ENCODE measurements at regions not wholly inside any gene's neighbourhood (a gene's known extent, or its start where the extent isn't known, plus 50 kb on each side); places are given as distances from the start of the nearest gene placed in this dataset.
A peak's percentile ranks its signal among the peaks of the same experiment; 100 is the strongest.

DNA sequence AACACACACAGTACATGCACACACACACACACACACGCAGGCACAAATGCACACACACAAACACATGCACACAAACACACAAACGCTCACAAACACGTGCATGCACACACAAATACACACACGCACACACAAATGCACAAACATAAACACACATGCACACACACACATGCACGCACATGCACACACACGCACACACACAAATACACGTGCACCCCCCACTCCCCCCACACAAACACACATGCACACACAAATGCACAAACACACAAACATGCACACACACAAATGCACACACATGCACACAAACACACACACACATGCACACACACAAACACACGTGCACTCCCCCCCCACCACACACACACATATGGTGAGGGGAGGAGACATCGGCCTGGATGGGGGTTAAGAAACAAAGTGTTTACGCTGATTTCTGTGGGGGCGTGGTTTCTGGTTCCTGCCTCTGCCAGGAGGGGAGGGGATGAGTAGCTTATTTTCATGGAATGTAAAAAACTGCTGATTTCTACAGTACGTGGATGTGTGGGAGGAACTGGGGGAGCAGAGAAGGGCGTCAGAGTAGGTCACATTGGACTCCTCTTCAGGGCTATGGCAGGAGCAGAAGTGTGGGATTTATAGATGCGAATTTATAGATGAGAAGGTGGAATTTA lies 607.2 kb downstream of the QKI start:
- no peak for DNase-seq (ENCODE audit: low spot score)

DNA sequence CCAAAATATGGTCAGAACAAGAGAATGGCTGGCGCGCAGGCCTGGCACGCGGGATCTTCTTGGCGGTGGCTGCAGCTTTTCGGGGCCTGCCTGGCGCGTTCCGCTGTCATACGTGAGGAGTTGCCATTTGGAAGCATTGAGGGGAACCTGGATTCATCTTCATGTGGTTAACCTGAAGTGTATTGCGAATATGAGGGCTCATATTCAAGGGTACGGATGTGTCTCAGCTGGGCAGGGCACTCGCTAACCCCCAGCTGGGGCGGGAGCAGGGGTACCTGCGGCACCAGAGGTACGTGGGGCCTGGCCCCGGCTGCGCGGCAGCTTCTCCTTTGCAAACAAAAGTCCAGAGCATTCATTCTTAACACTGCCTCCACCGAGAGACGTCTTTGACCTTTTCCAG lies 605.6 kb downstream of the QKI start:
- no peak for DNase-seq (ENCODE audit: low spot score)

DNA sequence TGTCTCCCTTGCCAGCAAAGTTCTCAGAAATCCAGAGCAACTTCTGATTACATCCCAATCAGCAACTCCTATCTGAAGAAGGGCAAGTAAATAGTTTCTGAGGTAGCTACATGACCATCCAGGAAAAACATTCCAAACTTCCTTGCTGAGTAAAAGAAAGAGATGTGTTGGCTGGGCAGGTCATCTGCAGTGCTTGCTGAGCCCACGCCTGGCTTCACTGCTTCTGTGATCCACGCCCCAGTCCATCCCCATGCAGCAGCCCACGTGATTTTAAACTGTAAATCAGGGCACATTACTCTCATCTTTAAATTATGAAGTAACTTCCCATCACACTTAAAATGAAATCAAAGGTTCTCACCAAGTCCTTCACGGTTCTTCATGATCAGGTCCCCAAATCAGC lies 603.6 kb downstream of the QKI start:
- DNase-seq (ENCODE audit: low spot score): no peak

DNA sequence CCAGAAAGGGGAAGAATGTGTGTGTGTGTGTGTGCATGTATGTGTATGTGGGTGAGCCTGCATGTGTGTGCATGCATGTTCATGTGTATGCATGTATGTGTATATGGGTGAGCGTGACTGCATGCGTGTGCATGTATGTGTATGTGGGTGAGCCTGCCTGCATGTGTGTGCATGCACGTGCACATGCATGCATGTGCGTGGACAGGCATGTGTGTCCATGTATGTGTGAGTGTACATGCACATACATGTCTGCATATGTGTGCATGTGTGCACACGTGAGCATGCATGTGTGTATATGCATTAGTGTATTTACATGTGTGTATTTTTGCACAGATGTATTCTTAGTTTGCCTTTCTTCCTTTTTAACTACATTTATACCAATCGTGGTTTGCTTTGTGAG lies 601.5 kb downstream of the QKI start:
- no peak for DNase-seq (ENCODE audit: low spot score)

DNA sequence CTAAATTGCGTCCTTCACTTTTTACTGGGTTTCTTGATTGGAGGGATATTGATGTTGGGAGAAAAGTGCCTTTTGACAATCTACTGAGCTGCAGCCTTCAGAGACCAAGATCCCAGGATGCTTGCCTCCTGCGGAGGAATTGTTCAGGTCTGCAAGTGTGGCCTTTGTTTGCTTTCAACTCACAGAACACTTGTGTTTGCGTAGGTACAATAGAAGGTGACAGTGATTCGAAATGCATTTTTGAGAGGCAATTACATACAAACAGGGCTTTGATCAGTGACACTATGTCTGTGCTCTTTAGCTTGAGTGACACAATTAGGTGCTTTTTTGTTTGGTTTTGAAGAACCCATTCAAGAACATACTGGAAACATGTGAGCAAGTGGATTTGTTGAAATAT lies 600.6 kb downstream of the QKI start:
- no peak for DNase-seq (ENCODE audit: low spot score)

DNA sequence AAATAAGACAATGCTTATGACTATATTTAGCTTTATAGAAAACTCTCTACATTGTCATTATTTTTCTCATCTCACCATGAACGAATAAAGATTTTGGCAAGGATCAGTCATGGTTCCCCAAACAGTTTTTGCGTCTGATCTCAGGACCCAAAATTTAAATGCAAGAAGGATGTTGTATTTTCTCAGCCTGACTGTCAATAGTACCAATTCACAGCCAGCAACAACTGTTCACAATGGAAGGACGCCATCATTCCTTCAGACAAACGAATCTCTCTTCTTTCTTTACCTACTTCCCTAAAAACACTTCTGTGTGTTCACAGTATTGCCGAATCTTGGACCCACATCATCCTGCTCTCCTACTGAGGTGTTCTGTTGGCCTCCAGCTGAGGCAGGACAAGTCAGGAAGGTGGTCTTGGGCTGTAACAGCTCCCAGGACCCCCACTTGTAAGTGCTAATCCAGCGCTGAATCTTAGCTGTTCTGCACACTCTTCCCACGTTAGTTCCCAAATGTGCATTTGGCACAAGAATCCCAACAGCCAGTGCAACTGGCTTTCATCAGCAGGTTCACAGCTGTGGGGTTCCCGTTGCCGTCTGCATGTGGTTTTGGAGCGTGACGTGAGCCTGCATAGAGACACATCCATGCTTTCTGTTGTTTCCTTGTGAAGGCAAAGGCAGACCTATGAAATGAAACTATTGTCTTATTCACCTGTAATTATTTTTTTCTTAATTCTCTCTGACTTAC lies 600.0 kb downstream of the QKI start:
- DNase-seq (ENCODE audit: low spot score): no peak

DNA sequence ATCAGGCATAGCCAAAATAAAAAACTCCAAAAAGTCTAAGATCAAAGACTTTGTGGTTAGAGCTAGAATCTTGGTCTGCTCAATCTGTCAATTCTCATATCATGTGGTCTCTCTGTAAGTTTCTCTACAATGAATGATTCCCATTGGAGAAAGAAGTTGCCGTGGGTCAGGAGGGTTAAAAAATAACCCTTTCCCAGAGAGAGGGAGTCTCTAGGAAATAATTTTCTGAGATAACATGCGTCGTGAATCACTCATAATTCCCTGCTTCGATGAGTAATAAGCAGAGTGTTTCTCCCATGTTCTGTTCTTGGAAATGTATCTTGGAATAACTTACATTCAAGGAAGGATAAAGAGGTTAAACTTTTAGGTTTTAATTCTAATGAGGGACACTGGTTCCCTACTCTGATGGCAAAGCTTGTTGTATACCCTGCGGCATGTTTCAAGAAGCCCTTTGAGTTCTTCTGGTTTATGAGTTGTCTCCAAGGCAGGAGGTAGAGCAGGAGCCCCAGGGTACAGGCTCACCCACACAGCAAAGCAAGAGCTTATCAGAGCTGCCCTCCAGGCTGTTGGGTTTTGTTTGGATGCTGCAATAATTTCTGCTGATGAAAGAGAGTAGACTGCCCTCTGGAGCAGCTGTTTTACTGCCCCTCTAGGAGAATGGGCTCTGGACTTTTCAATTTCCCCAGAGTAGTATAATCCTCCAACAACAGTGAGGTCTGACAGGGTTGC lies 599.1 kb downstream of the QKI start:
- DNase-seq (ENCODE audit: low spot score): no peak

DNA sequence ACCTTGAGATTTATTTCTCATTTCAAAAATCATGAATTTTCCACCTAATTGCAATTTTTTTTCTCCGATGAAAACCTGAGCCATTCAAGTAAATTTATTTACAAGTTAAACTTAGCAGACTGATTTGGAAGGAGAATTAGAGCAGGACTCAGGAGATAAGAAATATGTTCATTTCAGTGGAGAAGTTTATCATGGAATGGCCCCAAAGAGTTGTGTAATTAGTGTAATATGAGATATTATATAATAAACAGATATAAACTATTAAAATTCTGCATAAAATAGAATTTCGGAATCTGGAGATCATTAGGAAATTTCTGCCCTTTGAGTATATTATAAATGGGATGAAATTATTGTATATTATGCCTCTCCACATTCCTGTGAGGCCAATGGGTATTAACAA lies 596.8 kb downstream of the QKI start:
- DNase-seq (ENCODE audit: low spot score): no peak

DNA sequence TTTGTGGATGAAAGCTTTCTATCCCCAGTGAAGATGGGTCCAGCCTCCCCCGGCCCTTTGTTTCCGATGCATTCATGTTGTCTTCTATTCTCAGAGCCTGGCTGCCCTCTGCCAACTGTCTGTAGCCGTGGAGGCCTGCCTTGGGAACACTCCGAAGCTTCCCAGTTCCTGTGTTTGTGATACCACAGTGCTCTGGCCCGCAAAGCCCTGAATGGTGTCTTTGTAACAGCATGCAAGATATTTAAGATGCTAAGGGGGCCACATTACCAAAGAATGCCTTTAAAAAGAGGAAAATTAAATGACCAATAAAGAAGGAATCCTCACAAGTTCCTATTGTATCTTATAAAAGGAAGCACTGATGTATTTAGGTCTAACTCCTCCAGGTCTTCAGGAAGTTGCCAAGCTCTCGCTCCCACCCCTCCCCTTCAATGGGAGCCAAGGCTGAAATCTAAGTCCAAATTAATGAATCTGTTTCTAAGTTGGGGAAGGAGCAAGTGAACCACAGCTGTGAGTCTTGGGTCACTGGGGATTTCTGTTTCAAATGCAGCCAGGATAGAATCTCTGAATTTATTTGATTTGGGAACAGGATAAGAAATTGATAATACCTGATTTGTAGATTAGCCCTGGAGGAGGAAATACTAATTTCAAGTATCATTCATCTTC lies 596.1 kb downstream of the QKI start:
- peak; percentile 26 for DNase-seq (ENCODE audit: low spot score)

DNA sequence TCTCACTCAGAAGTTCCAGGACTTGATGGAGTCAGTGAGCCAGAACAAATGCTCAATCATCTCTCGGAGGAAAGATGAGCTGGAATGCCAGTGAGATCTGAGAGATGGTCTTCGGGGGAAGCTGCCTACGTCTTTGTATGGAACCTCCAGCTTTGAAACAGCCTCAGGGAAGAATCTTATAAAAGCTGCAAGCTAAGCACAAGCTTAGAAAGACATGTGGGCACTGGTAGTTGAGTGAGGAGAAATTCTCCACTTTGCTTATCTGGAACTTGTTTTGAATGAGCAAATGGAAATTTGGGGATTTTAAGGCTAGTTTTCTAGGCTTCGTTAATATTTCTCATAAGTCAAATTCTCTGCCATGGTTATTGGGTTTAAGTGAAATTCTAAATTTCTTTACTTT lies 594.4 kb downstream of the QKI start:
- DNase-seq (ENCODE audit: low spot score): no peak

DNA sequence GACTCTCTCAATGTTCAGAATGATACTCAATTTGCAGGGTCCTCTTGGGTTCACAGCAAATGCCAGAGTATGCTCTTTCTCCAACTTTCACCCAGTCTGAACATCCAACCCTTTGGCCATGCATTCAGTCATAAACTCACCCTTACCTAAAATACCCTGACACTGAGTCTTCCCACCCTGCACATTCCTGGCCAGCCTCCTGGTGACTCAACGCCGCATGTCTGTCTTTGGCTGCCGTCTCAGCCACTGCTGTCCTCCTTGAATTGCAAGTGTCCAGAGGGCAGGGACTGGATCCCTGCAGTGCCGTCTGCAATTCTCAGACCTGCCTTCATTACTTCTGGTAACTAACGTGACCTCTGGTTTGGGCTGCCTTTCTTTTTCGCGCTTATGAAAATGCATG lies 593.4 kb downstream of the QKI start:
- DNase-seq (ENCODE audit: low spot score): no peak

DNA sequence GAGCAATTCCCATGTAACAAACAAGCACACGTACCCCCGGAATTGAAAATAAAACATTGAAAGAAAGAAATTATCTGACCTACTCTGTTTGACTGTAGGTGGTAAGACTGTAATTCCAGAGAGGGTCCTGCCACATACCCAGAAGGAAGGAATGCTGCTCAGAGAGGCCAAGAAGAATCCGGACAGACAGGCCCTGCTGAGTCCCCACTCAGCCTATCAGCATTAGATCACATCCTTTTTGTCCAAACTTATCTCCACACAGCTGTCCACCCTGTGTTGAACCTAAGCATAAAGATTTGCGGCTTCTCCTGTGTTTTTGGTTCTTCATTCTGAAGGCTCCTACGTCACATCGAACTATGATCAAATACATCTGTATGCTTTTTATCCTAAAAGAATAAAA lies 591.9 kb downstream of the QKI start:
- no peak for DNase-seq (ENCODE audit: low spot score)

DNA sequence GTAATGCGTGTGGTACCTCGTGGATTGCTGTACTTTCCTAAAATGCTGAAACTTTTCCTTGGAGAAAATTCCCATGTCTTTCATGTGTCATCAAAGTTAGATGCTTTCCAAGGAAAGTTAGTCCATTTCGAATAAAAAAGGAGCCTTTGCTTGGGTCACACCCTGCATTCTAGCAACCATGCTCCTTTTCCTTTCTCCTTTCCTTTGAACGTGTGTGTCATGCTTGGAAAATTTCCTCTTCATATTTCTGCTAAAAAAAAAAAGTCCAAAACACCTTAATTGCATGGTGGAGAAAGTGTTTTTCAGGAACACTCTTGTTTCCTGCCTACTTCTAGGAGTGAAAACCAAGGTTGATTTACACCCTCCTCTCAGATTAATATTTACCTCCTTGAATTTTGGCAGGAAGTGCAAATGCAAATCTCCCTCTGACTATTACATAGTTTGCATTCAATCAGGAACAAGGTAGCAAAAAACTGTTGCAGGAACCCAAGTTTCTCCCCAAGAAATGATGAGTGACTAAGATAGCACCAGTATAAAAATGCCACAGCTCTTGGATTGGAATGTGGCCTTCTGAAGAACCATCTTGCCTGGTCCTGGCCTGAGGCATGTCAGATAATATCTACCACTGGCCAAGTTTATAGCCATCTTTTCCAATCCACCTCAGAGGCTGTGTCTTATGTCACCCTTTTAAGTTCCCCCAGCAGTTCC lies 590.6 kb downstream of the QKI start:
- DNase-seq (ENCODE audit: low spot score): no peak

DNA sequence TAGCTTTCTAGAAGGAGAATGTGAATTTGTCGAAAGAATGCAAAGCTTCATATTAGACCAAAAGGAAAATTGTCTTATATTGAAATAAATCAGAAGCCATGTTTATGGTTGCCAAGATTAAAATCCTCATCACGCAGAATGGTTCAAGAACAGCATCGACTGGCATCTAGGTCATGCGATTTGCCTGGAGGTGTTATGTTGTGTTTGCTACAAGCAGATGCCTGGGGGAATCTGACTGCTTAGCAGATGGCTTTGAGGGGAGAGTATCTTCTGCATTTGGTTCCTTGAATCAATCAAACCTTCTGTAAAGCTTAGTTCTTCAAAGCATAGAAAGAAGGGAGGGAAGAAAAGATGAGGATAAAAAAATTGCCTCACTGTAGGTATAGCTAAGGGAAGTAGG lies 585.8 kb downstream of the QKI start:
- no peak for DNase-seq (ENCODE audit: low spot score)

DNA sequence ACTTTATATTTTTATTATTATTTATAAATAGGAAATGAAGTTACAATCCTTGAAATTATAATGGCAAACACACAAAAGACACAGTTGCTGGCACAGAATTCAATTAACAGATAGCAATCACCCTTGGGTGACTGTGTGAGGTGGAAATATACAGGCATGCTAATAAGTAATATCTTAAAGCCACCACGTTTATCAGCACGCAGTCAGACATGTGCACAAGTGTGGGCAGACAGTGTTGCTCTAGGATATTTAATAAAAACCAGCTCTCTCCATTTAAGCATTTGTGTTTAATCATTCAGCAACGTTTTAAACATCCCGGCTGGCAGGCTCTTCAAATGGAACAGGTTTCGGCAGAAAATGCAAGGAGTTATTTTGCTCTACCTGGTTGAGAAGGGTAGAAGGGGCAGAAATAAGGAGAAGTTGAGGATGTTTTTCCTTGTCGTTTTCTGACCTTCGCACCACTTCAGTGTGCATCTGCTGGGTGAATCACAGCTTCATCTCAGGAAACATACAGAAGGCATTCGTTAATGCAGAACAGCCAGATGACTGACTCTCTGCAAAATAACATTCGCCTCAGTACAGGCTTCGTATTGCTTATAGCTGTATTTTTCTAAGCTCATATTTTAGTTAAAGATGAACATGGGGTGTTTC lies 585.1 kb downstream of the QKI start:
- no peak for DNase-seq (ENCODE audit: low spot score)

DNA sequence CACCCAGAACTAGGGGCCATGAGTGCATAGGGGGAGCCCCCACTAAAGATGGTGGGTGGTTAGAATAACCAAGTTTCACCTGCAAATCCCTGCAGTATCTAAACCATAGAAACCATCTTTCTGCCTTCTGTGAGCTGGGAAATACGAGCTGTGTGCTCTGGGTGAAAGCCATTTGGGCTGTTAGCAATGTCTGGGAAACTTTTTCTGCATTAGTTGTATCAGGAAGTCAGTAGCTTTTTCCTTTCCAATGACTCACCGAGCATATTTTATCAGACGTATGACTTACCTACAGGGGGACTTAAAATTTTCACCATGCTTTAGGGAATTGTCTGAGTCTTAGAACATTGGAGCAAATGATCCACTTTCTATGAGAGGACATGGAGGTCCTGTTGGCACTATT lies 584.0 kb downstream of the QKI start:
- no peak for DNase-seq (ENCODE audit: low spot score)

DNA sequence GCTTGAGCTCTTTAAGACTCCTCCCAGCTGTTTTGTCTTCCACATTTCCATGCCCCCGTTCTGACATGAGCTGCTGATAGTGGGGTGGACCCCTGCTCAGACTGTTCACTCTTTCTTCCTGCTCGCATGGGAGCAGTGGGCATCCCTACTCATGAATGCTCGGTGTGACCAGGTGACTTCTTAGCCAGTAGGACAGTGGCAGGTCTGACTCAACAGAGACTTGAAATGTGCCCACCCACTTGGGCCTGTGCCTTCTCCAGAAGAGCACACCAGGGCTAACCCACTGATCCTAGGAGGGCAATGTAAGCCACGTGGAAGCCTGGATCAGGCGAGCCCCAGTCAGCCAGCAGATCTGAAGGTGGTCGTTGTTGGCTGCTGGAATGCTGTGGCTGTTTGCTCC lies 582.0 kb downstream of the QKI start:
- DNase-seq (ENCODE audit: low spot score): no peak

DNA sequence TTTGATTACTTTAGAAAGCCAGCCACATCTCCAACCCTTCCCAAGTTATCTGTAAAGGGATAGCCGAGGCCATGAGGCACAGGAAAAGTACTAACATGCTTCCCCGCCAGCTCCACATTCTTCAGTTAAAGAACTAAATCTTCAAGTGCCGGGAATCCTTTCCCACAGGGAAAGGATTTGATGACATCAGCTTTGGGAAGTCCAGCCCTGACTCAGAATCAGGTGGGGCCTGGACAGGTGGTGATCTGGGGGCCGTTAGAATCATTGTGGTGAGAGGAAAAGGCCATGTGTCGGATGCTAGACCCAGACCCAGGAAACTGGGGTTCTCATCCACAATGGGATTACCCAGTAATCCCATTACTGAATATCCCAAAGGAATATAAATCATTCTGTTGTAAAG lies 580.0 kb downstream of the QKI start:
- no peak for DNase-seq (ENCODE audit: low spot score)

DNA sequence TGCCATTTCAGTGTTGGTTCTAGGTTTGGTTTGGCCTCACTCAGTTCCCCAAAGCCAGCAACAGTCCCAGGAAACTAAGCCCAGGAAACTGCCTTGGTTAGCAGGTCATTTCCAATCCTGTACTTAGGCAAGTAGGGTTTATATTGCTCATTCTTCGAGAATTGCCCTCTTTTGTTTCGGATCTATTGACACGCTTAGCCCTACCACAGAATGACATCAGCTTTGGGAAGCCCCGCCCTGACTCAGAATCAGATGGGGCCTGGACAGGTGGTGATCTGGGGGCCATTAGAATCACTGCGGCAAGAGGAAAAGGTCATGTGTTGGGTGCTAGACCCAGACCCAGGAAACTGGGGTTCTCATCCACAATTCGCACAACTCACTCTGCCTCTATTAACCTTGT lies 578.2 kb downstream of the QKI start:
- no peak for DNase-seq (ENCODE audit: low spot score)

DNA sequence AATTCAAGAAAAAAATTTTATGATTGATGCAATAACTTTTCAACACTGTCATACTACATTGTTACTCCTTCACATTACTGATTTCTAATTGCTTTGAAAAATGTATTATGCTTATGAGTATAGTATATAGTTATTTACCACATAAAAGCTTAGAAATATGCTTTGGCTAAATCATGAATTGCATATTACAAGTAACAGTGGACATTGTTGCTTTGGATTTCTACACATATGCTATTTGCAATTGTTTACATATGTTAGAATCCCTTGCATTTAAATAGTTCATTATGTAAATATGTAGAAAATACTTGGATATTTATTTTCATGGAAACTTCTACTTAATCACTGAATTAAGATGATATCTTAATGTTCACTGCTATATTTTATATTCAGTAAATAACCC lies 577.5 kb downstream of the QKI start:
- no peak for DNase-seq (ENCODE audit: low spot score)

DNA sequence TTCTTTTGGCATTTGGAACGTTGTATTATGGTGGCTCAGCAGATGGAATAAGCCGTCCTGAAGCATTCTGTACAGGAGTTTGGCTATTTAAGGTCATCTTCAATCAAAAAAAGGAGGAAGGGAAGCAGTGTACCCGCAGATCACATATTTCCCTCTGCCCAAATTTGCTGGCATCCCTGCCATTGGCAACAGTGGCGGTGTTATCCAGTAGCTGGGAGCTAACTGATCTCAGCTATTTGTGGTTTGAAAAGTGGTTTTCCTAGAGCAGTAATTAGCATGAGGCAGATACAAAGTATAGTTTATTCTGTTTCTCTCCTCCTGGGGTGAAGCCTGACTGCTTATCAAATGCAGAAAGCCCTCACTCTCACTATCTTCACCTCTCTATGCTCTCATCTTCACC lies 576.8 kb downstream of the QKI start:
- no peak for DNase-seq (ENCODE audit: low spot score)

DNA sequence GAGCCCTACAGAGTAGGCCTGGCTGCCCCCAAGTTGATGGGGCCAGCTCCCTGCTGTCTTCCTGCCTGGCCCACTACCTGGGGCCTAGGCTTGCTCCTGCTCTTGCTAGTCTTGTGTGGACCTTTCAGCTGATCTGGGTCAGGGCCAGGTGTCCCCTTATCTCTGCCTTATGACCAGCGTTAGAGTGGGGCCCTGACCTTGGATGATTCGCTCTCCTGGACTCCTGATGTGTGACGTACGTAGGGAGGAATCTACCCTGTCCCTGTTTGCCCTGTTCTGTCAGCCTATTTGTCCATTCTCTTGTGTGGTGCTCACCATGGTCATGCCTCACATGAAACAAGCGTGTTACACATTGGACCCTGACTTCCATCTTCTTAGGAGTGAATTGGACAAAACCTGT lies 571.8 kb downstream of the QKI start:
- no peak for DNase-seq (ENCODE audit: low spot score)

Measured in putamen (tissue), 1 donor.